DND-41 (cell line): ENCODE measurements at regions not wholly inside any gene's neighbourhood (a gene's known extent, or its start where the extent isn't known, plus 50 kb on each side); places are given as distances from the start of the nearest gene placed in this dataset.

ENCODE experiments used
- ATAC-seq: fragments of 200-7000 bp; cut with Tn5 transposase; 3 replicates; pipeline ENCODE4 v1.9.1; 2021; ENCODE audit warnings: low read depth; ENCODE audit not compliant: insufficient read depth
- DNase-seq: peaks from one replicate; pipeline ENCODE4 v3.0.0-alpha.2; 2020
- H2AFZ ChIP-seq: 2 replicates; pipeline ENCODE4 v1.6.0; 2012; ENCODE audit warnings: low read depth, low read length
- H3K27ac ChIP-seq: 2 replicates; pipeline ENCODE4 v1.5.1; 2012; ENCODE audit warnings: low read length, inconsistent platforms
- H3K27me3 ChIP-seq: fragments of 200-600 bp; sonication (generic); 2 replicates; pipeline ENCODE4 v1.6.0; 2012; ENCODE audit warnings: low read length, mild to moderate bottlenecking, inconsistent platforms; ENCODE audit not compliant: insufficient read depth, poor library complexity
- H3K36me3 ChIP-seq: 2 replicates; pipeline ENCODE4 v1.5.1; 2012; ENCODE audit warnings: low read length, inconsistent platforms; ENCODE audit not compliant: insufficient read depth
- H3K4me1 ChIP-seq: 2 replicates; pipeline ENCODE4 v1.5.1; 2012; ENCODE audit warnings: mild to moderate bottlenecking, low read length; ENCODE audit not compliant: insufficient read depth
- H3K4me2 ChIP-seq: 2 replicates; pipeline ENCODE4 v1.6.0; 2012; ENCODE audit warnings: mild to moderate bottlenecking, moderate library complexity, low read length, inconsistent platforms; ENCODE audit not compliant: insufficient read depth
- H3K4me3 ChIP-seq, 2 experiments: fragments of 200-600 bp in 1 of 2; shearing (Covaris generic) in 1 of 2; 2 replicates each; pipeline ENCODE4 v1.5.1; 2012 to 2016; ENCODE audit warnings: inconsistent platforms in 2 of 2, low read length in 2 of 2, mild to moderate bottlenecking in 2 of 2, low read depth in 1 of 2, moderate library complexity in 1 of 2
- H3K79me2 ChIP-seq: 2 replicates; pipeline ENCODE4 v1.6.0; 2012; ENCODE audit warnings: low read length, inconsistent platforms; ENCODE audit not compliant: insufficient read depth
- H3K9ac ChIP-seq: 2 replicates; pipeline ENCODE4 v1.6.0; 2012; ENCODE audit warnings: low read depth, mild to moderate bottlenecking, inconsistent platforms, low read length, moderate library complexity
- H3K9me3 ChIP-seq: 2 replicates; pipeline ENCODE4 v1.5.1; 2012; ENCODE audit warnings: low read length, moderate library complexity, mild to moderate bottlenecking, inconsistent platforms; ENCODE audit not compliant: insufficient read depth, severe bottlenecking
- H4K20me1 ChIP-seq: 2 replicates; pipeline ENCODE4 v1.6.0; 2012; ENCODE audit warnings: low read length; ENCODE audit not compliant: insufficient read depth
- EZH2 ChIP-seq: IDR thresholded peaks from 3 replicates; pipeline ENCODE4 v1.6.1; 2012; ENCODE audit warnings: borderline replicate concordance, low read depth, mild to moderate bottlenecking, moderate library complexity, low read length, inconsistent platforms; ENCODE audit not compliant: severe bottlenecking
- TF ChIP-seq, protein P1 (sequence below): IDR thresholded peaks from 2 replicates; pipeline ENCODE4 v1.5.1; 2012; ENCODE audit warnings: borderline replicate concordance, low read length, moderate library complexity, mild to moderate bottlenecking; ENCODE audit not compliant: poor library complexity, severe bottlenecking; ENCODE audit errors: extremely low read depth

DNA sequence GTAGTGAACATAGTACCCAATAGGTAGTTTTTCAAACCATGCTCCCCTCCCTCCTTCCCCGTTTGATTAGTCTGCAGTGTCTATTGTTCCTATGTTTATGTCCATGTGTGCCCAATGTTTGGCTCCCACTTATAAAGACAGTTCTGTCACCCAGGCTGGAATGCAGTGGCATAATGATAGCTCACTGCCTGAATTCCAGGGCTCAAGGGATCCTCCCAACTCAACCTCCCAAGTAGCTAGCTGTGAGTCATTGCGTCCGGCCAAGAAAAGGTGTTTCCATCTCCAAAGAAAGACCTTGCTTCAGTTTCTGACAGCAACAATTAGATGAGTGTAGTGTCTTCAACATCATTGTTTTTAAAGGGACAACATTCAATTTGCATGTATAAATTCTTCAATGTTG, 131.1 kb upstream of the CEP162 start:
- Histone ChIP-seq H3K4me3 (no peak overlapping the region), H3K79me2 (no peaks in the 10 kb centered on the region), H3K4me2 (no peak overlapping the region), H3K36me3 (no peaks in the 10 kb centered on the region), H3K4me1 (no peaks in the 10 kb centered on the region), H2AFZ (no peak overlapping the region), H4K20me1 (no peaks in the 10 kb centered on the region), H3K27me3 (no peaks in the 10 kb centered on the region), H3K9me3 (no peaks in the 10 kb centered on the region), H3K27ac (no peak overlapping the region), H3K9ac (no peak overlapping the region)
- TF ChIP-seq, protein P1, sequence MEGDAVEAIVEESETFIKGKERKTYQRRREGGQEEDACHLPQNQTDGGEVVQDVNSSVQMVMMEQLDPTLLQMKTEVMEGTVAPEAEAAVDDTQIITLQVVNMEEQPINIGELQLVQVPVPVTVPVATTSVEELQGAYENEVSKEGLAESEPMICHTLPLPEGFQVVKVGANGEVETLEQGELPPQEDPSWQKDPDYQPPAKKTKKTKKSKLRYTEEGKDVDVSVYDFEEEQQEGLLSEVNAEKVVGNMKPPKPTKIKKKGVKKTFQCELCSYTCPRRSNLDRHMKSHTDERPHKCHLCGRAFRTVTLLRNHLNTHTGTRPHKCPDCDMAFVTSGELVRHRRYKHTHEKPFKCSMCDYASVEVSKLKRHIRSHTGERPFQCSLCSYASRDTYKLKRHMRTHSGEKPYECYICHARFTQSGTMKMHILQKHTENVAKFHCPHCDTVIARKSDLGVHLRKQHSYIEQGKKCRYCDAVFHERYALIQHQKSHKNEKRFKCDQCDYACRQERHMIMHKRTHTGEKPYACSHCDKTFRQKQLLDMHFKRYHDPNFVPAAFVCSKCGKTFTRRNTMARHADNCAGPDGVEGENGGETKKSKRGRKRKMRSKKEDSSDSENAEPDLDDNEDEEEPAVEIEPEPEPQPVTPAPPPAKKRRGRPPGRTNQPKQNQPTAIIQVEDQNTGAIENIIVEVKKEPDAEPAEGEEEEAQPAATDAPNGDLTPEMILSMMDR: no peak
- TF ChIP-seq EZH2: no peak
- ATAC-seq (no peak), DNase-seq (no peak)

DNA sequence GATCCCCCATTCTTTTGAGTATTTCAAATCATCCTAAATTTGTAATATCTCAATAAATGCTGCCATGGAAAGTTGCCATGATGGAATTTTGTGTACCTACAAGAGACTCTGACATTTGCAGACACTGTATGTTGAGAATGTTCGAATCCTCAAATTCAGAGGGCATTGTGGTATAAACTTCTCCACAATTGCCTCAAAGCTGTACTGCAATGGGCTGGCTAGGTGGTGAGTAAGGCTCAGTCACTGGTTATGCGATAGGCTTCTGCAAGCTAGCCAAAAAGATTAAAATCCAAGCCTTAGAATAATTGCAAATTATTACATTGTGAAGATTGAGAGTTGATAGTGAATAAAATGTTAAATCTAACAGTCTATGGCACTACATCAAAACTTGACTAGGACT, 130.2 kb upstream of the CEP162 start:
- no peak overlapping the region for H3K27ac ChIP-seq
- ATAC-seq: no peak
- no peaks in the 10 kb centered on the region for H3K4me1 ChIP-seq
- no peak for TF ChIP-seq EZH2
- TF ChIP-seq, protein P1: no peak
- no peaks in the 10 kb centered on the region for H3K9me3 ChIP-seq
- no peak overlapping the region for H3K9ac ChIP-seq
- H3K4me2 ChIP-seq: no peak overlapping the region
- H3K79me2 ChIP-seq: no peaks in the 10 kb centered on the region
- no peak for DNase-seq
- H3K4me3 ChIP-seq: no peak overlapping the region
- H3K27me3 ChIP-seq: no peaks in the 10 kb centered on the region
- H2AFZ ChIP-seq: no peak overlapping the region
- H3K36me3 ChIP-seq: no peaks in the 10 kb centered on the region
- H4K20me1 ChIP-seq: no peaks in the 10 kb centered on the region

DNA sequence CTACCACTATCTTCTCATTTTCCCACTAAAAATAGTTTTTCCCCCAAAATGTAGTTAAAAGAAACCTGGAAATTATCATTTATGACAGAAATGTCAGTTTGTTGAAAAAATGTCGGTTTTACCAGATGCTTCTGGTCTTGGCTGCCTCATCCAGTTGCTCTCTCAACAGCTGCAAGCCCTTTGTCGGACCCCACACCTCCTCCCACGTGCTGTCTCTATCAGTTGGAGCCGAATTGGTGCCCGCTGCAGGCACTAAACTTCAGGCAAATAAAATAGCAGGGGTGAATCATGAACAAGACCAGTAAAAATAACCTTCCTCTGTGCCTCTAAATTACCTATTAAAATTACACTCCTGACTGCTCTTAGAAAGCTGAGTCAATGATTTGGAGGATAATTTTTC, 129.5 kb upstream of the CEP162 start:
- H3K9me3 ChIP-seq: no peaks in the 10 kb centered on the region
- no peaks in the 10 kb centered on the region for H3K36me3 ChIP-seq
- TF ChIP-seq, protein P1: no peak
- TF ChIP-seq EZH2: no peak
- H3K79me2 ChIP-seq: no peaks in the 10 kb centered on the region
- H3K9ac ChIP-seq: no peak overlapping the region
- no peak overlapping the region for H3K27ac ChIP-seq
- no peaks in the 10 kb centered on the region for H3K27me3 ChIP-seq
- no peak overlapping the region for H3K4me2 ChIP-seq
- H3K4me1 ChIP-seq: no peaks in the 10 kb centered on the region
- no peak overlapping the region for H2AFZ ChIP-seq
- no peaks in the 10 kb centered on the region for H4K20me1 ChIP-seq
- DNase-seq (no peak), ATAC-seq (no peak)
- no peak overlapping the region for H3K4me3 ChIP-seq

DNA sequence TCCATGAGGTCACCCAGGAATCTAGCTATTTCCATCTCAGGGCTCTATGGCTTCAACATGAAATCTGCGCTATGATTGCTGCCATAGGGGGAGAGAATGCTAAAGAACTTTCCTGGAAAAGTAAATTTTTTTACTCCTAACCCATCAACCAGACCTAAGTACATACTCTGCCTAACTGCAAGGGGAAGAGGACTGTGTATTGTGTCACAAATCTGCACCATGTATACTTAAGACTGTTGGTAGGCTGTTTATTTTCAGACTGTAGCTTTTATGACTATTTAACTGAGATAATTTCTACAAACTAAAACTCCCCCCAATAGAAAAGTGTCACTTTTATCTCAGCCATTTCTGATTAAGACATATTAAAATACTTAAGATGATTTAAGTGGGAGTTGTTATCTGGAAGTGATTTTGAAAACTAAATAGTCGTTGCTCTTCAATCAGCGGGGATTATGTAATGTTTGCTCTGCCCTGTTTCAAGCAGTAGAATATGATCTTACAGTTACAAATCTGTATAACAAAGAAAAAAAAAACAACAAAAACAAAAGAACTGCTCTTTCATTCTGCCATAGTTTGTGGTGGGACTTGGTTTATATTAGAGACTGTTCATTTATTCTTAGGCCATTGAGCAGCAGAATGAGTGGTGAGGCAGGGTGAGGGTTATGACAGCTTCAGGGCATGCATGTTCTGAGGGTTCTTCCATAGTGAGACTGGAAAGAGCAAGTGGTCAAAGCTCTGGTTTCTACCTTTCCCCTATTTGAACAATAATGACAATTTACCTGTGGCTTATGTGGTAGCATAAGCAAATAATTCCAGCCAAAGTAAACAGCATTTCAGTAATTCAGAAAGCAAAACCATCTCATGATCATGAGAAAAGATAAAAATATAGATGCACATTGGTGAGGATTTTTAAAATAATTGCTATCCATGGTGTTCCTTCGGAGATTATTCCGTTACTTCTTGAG, 126.3 kb upstream of the CEP162 start:
- Histone ChIP-seq H3K27ac (no peak overlapping the region), H2AFZ (no peak overlapping the region), H3K9me3 (no peaks in the 10 kb centered on the region), H4K20me1 (no peaks in the 10 kb centered on the region), H3K4me3 (no peak overlapping the region), H3K36me3 (no peaks in the 10 kb centered on the region), H3K9ac (no peak overlapping the region), H3K4me1 (no peaks in the 10 kb centered on the region), H3K4me2 (no peak overlapping the region), H3K27me3 (no peaks in the 10 kb centered on the region), H3K79me2 (no peaks in the 10 kb centered on the region)
- TF ChIP-seq, protein P1: no peak
- no peak for TF ChIP-seq EZH2
- ATAC-seq (no peak), DNase-seq (no peak)
